Activated naive CD4-positive, alpha-beta T cell treated with anti-CD3 and anti-CD28 coated beads, Interleukin-2, amount 50 U/mL, for 24 hours (primary cell): ENCODE measurements at regions not wholly inside any gene's neighbourhood (a gene's known extent, or its start where the extent isn't known, plus 50 kb on each side); places are given as distances from the start of the nearest gene placed in this dataset.

ENCODE experiments used
- H3K27ac Mint-ChIP-seq: one replicate; pipeline ENCODE4 v1.8.0; 2021; ENCODE audit warnings: mild to moderate bottlenecking, mixed read lengths
- H3K27me3 Mint-ChIP-seq: one replicate; pipeline ENCODE4 v1.8.0; 2021; ENCODE audit warnings: mixed read lengths
- H3K36me3 Mint-ChIP-seq: one replicate; pipeline ENCODE4 v1.8.0; 2021; ENCODE audit warnings: mixed read lengths
- H3K4me1 Mint-ChIP-seq: one replicate; pipeline ENCODE4 v1.8.0; 2021; ENCODE audit warnings: mixed read lengths
- H3K4me3 Mint-ChIP-seq: one replicate; pipeline ENCODE4 v1.8.0; 2021; ENCODE audit warnings: mild to moderate bottlenecking, mixed read lengths
- H3K9me3 Mint-ChIP-seq: one replicate; pipeline ENCODE4 v1.8.0; 2021; ENCODE audit warnings: mixed read lengths

GRCh38 chr5:73336366-73336765 is 112.2 kb downstream of the FOXD1 start:
- H3K27ac Mint-ChIP-seq = no peak overlapping the region
- H3K27me3 Mint-ChIP-seq = peaks cover 67% of the 10 kb centered on the region
- no peak overlapping the region for H3K4me3 Mint-ChIP-seq
- H3K36me3 Mint-ChIP-seq = no peaks in the 10 kb centered on the region
- no peaks in the 10 kb centered on the region for H3K4me1 Mint-ChIP-seq
- H3K9me3 Mint-ChIP-seq = peaks cover 13% of the 10 kb centered on the region

- H3K4me3 Mint-ChIP-seq = no peak overlapping the region
These were observed 114.5 kb downstream of the FOXD1 start for GRCh38 chr5:73333944-73334703.

GRCh38 chr5:73330613-73331012 is 118.0 kb downstream of the FOXD1 start:
- H3K9me3 Mint-ChIP-seq = peaks cover 20% of the 10 kb centered on the region
- no peak overlapping the region for H3K4me3 Mint-ChIP-seq
- no peaks in the 10 kb centered on the region for H3K4me1 Mint-ChIP-seq
- peaks cover 39% of the 10 kb centered on the region for H3K27me3 Mint-ChIP-seq
- no peak overlapping the region for H3K27ac Mint-ChIP-seq
- no peaks in the 10 kb centered on the region for H3K36me3 Mint-ChIP-seq

More at GRCh38 chr5:73333944-73334703, 114.5 kb downstream of the FOXD1 start:
- H3K36me3 Mint-ChIP-seq = no peaks in the 10 kb centered on the region
- H3K27me3 Mint-ChIP-seq = peaks cover 57% of the 10 kb centered on the region
- peaks cover 20% of the 10 kb centered on the region for H3K9me3 Mint-ChIP-seq
- no peak overlapping the region for H3K27ac Mint-ChIP-seq
- H3K4me1 Mint-ChIP-seq = no peaks in the 10 kb centered on the region

- no peaks in the 10 kb centered on the region for H3K36me3 Mint-ChIP-seq
- peaks cover 26% of the 10 kb centered on the region for H3K27me3 Mint-ChIP-seq
- no peak overlapping the region for H3K27ac Mint-ChIP-seq
- H3K4me3 Mint-ChIP-seq = no peak overlapping the region
- peaks cover 20% of the 10 kb centered on the region for H3K9me3 Mint-ChIP-seq
- no peaks in the 10 kb centered on the region for H3K4me1 Mint-ChIP-seq
These were observed 119.9 kb downstream of the FOXD1 start for GRCh38 chr5:73328640-73329039.

- Mint-ChIP-seq H3K36me3 (no peaks in the 10 kb centered on the region), H3K4me3 (no peak overlapping the region), H3K27me3 (peaks cover 26% of the 10 kb centered on the region), H3K27ac (no peak overlapping the region), H3K9me3 (peaks cover 20% of the 10 kb centered on the region), H3K4me1 (no peaks in the 10 kb centered on the region)
These were observed 120.6 kb downstream of the FOXD1 start for GRCh38 chr5:73327908-73328455.

- Mint-ChIP-seq H3K4me3 (no peak overlapping the region), H3K9me3 (peaks cover 1% of the 10 kb centered on the region), H3K27me3 (peaks cover 21% of the 10 kb centered on the region), H3K36me3 (no peaks in the 10 kb centered on the region), H3K27ac (no peak overlapping the region), H3K4me1 (no peaks in the 10 kb centered on the region)
These were observed 123.0 kb downstream of the FOXD1 start for GRCh38 chr5:73325546-73325945.

- Mint-ChIP-seq H3K27me3 (peaks cover 27% of the 10 kb centered on the region), H3K4me3 (no peak overlapping the region), H3K4me1 (no peaks in the 10 kb centered on the region), H3K27ac (no peak overlapping the region), H3K36me3 (no peaks in the 10 kb centered on the region), H3K9me3 (no peaks in the 10 kb centered on the region)
These were observed 125.1 kb downstream of the FOXD1 start for GRCh38 chr5:73323466-73323865.

- Mint-ChIP-seq H3K36me3 (no peaks in the 10 kb centered on the region), H3K4me3 (no peak overlapping the region), H3K27ac (no peak overlapping the region), H3K27me3 (peaks cover 35% of the 10 kb centered on the region), H3K9me3 (no peaks in the 10 kb centered on the region), H3K4me1 (no peaks in the 10 kb centered on the region)
These were observed 126.0 kb downstream of the FOXD1 start for GRCh38 chr5:73322437-73323076.

GRCh38 chr5:73321757-73322436 is 126.7 kb downstream of the FOXD1 start:
- Mint-ChIP-seq H3K27ac (no peak overlapping the region), H3K36me3 (no peaks in the 10 kb centered on the region), H3K4me1 (no peaks in the 10 kb centered on the region), H3K27me3 (peaks cover 35% of the 10 kb centered on the region), H3K9me3 (no peaks in the 10 kb centered on the region), H3K4me3 (no peak overlapping the region)

- H3K4me3 Mint-ChIP-seq = no peak overlapping the region
- peaks cover 44% of the 10 kb centered on the region for H3K27me3 Mint-ChIP-seq
- H3K36me3 Mint-ChIP-seq = no peaks in the 10 kb centered on the region
- no peaks in the 10 kb centered on the region for H3K4me1 Mint-ChIP-seq
- H3K27ac Mint-ChIP-seq = no peak overlapping the region
- no peaks in the 10 kb centered on the region for H3K9me3 Mint-ChIP-seq
These were observed 129.5 kb downstream of the FOXD1 start for GRCh38 chr5:73319036-73319435.

GRCh38 chr5:73318308-73318719 is 130.3 kb downstream of the FOXD1 start:
- no peaks in the 10 kb centered on the region for H3K9me3 Mint-ChIP-seq
- no peaks in the 10 kb centered on the region for H3K36me3 Mint-ChIP-seq
- H3K27me3 Mint-ChIP-seq = peaks cover 47% of the 10 kb centered on the region
- no peak overlapping the region for H3K4me3 Mint-ChIP-seq
- H3K27ac Mint-ChIP-seq = no peak overlapping the region
- H3K4me1 Mint-ChIP-seq = no peaks in the 10 kb centered on the region

- Mint-ChIP-seq H3K9me3 (no peaks in the 10 kb centered on the region), H3K4me1 (peaks cover 5% of the 10 kb centered on the region), H3K27ac (no peak overlapping the region), H3K27me3 (peaks cover 50% of the 10 kb centered on the region), H3K4me3 (no peak overlapping the region), H3K36me3 (no peaks in the 10 kb centered on the region)
These were observed 131.1 kb downstream of the FOXD1 start for GRCh38 chr5:73317523-73317922.

- peaks cover 56% of the 10 kb centered on the region for H3K27me3 Mint-ChIP-seq
- H3K27ac Mint-ChIP-seq = no peak overlapping the region
- no peaks in the 10 kb centered on the region for H3K36me3 Mint-ChIP-seq
- H3K4me3 Mint-ChIP-seq = no peak overlapping the region
- no peaks in the 10 kb centered on the region for H3K9me3 Mint-ChIP-seq
- H3K4me1 Mint-ChIP-seq = peaks cover 9% of the 10 kb centered on the region
These were observed 134.0 kb downstream of the FOXD1 start for GRCh38 chr5:73314395-73315257.

GRCh38 chr5:73312872-73313510 is 135.6 kb downstream of the FOXD1 start:
- H3K9me3 Mint-ChIP-seq = no peaks in the 10 kb centered on the region
- H3K27me3 Mint-ChIP-seq = peaks cover 58% of the 10 kb centered on the region

More at GRCh38 chr5:73312872-73313510, 135.6 kb downstream of the FOXD1 start:
- Mint-ChIP-seq H3K4me3 (no peak overlapping the region), H3K27ac (no peak overlapping the region), H3K4me1 (peaks cover 9% of the 10 kb centered on the region), H3K36me3 (no peaks in the 10 kb centered on the region)
